ENCODE measurements at regions not wholly inside any gene's neighbourhood (a gene's known extent, or its start where the extent isn't known, plus 50 kb on each side); places are given as distances from the start of the nearest gene placed in this dataset.

DNA sequence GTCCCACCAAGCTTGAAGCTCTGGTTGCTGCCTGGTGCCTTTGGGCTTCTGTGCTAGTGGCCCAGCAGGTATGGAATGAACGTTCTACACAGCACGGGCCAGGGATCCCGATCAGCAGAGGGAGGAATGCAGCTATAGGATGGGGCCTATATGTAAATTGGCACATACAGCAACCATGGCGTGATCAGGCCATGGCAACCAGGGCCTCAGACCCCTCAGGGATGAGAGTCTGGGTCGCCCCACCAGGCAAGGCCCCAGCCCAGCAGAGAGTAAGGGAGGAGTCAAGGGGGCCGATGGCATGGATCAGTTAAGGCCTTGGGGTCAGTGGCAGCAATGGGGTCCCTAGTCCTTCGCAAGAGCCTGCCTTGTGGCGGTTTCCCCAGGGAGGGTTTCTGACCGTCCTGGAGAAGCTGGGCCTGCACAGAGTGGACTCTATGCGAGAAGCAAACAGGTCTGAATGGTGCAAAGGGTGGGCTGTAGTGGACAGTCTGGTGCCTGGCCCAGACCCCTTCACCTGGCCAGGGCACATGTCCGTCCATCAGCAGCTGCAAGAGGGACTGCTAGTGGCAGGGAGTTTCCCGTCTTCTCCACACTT lies 98.2 kb upstream of the SLC22A11 start:
- TF ChIP-seq, protein P1, sequence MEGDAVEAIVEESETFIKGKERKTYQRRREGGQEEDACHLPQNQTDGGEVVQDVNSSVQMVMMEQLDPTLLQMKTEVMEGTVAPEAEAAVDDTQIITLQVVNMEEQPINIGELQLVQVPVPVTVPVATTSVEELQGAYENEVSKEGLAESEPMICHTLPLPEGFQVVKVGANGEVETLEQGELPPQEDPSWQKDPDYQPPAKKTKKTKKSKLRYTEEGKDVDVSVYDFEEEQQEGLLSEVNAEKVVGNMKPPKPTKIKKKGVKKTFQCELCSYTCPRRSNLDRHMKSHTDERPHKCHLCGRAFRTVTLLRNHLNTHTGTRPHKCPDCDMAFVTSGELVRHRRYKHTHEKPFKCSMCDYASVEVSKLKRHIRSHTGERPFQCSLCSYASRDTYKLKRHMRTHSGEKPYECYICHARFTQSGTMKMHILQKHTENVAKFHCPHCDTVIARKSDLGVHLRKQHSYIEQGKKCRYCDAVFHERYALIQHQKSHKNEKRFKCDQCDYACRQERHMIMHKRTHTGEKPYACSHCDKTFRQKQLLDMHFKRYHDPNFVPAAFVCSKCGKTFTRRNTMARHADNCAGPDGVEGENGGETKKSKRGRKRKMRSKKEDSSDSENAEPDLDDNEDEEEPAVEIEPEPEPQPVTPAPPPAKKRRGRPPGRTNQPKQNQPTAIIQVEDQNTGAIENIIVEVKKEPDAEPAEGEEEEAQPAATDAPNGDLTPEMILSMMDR (IDR thresholded peaks at IDR 0.05) = no peak
- no peak for TF ChIP-seq POLR2A (IDR thresholded peaks at IDR 0.05)
